ENCODE measurements at regions not wholly inside any gene's neighbourhood (a gene's known extent, or its start where the extent isn't known, plus 50 kb on each side); places are given as distances from the start of the nearest gene placed in this dataset.
"Not testable (repeated sequence)": the region's sequence is repeated elsewhere in the genome, so short reads cannot be mapped to it uniquely, and the experiment has no call there.

GRCh38 chr18:76613755-76614120, 118.7 kb upstream of the ZNF516 start:
- Mint-ChIP-seq H3K27ac (no peak overlapping the region), H3K27me3 (ENCODE audit: low read depth in 3 of 3) (peaks cover 4 to 6% (median 4%) of the 10 kb centered on the region in 3 donors), H3K4me3 (no peak overlapping the region), H3K9me3 (no peaks in the 10 kb centered on the region), H3K4me1 (no peaks in the 10 kb centered on the region), H3K36me3 (no peaks in the 10 kb centered on the region)
- DNase-seq = no peak

- Mint-ChIP-seq H3K9me3 (no peaks in the 10 kb centered on the region), H3K36me3 (no peaks in the 10 kb centered on the region), H3K4me1 (no peaks in the 10 kb centered on the region), H3K27ac (no peak overlapping the region), H3K4me3 (no peak overlapping the region), H3K27me3 (ENCODE audit: low read depth in 3 of 3) (peaks cover 4% of the 10 kb centered on the region in 3 donors)
- no peak for DNase-seq
Observed at GRCh38 chr18:76613053-76613754, 118.2 kb upstream of the ZNF516 start.

GRCh38 chr18:76611750-76612045, 116.7 kb upstream of the ZNF516 start:
- H3K9me3 Mint-ChIP-seq; H3K4me3 Mint-ChIP-seq; H3K36me3 Mint-ChIP-seq; H3K4me1 Mint-ChIP-seq; DNase-seq; H3K27me3 Mint-ChIP-seq (ENCODE audit: low read depth in 3 of 3); H3K27ac Mint-ChIP-seq: not testable (repeated sequence)

GRCh38 chr18:76610933-76611749, 116.1 kb upstream of the ZNF516 start:
- H3K27me3 Mint-ChIP-seq (ENCODE audit: low read depth in 3 of 3) = peaks cover 4 to 8% (median 6%) of the 10 kb centered on the region in 3 donors
- DNase-seq = no peak
- H3K9me3 Mint-ChIP-seq = no peaks in the 10 kb centered on the region
- H3K4me1 Mint-ChIP-seq = no peaks in the 10 kb centered on the region
- no peak overlapping the region for H3K27ac Mint-ChIP-seq
- no peaks in the 10 kb centered on the region for H3K36me3 Mint-ChIP-seq
- H3K4me3 Mint-ChIP-seq = no peak overlapping the region

- no peaks in the 10 kb centered on the region for H3K4me1 Mint-ChIP-seq
- peaks cover 4 to 8% (median 4%) of the 10 kb centered on the region in 3 donors for H3K27me3 Mint-ChIP-seq (ENCODE audit: low read depth in 3 of 3)
- DNase-seq = no peak
- no peaks in the 10 kb centered on the region for H3K9me3 Mint-ChIP-seq
- no peak overlapping the region for H3K4me3 Mint-ChIP-seq
- H3K36me3 Mint-ChIP-seq = no peaks in the 10 kb centered on the region
- no peak overlapping the region for H3K27ac Mint-ChIP-seq
Observed at GRCh38 chr18:76610012-76610411, 115.0 kb upstream of the ZNF516 start.

- no peaks in the 10 kb centered on the region for H3K9me3 Mint-ChIP-seq
- no peak overlapping the region for H3K27ac Mint-ChIP-seq
- no peaks in the 10 kb centered on the region for H3K36me3 Mint-ChIP-seq
- H3K4me3 Mint-ChIP-seq = no peak overlapping the region
- no peaks in the 10 kb centered on the region for H3K4me1 Mint-ChIP-seq
- no peak for DNase-seq
- peaks cover 2 to 4% (median 4%) of the 10 kb centered on the region in 3 donors for H3K27me3 Mint-ChIP-seq (ENCODE audit: low read depth in 3 of 3)
Observed at GRCh38 chr18:76605341-76605929, 110.4 kb upstream of the ZNF516 start.

- H3K4me3 Mint-ChIP-seq = no peak overlapping the region
- H3K36me3 Mint-ChIP-seq = no peaks in the 10 kb centered on the region
- H3K27me3 Mint-ChIP-seq (ENCODE audit: low read depth in 3 of 3) = peaks cover 0 to 4% (median 4%) of the 10 kb centered on the region in 3 donors
- DNase-seq = no peak
- H3K27ac Mint-ChIP-seq = no peak overlapping the region
- H3K9me3 Mint-ChIP-seq = no peaks in the 10 kb centered on the region
- no peaks in the 10 kb centered on the region for H3K4me1 Mint-ChIP-seq
Observed at GRCh38 chr18:76604935-76605240, 109.8 kb upstream of the ZNF516 start.

- Mint-ChIP-seq H3K27me3 (ENCODE audit: low read depth in 3 of 3) (peaks cover 0 to 4% (median 4%) of the 10 kb centered on the region in 3 donors), H3K4me3 (no peak overlapping the region), H3K9me3 (no peaks in the 10 kb centered on the region), H3K4me1 (no peaks in the 10 kb centered on the region), H3K36me3 (no peaks in the 10 kb centered on the region), H3K27ac (no peak overlapping the region)
- DNase-seq = no peak
Observed at GRCh38 chr18:76604108-76604934, 109.3 kb upstream of the ZNF516 start.

GRCh38 chr18:76602191-76602590, 107.1 kb upstream of the ZNF516 start:
- H3K4me1 Mint-ChIP-seq = peaks cover 5 to 6% of the 10 kb centered on the region in 2 donors
- peaks cover 0 to 6% (median 4%) of the 10 kb centered on the region in 3 donors for H3K27me3 Mint-ChIP-seq (ENCODE audit: low read depth in 3 of 3)
- H3K27ac Mint-ChIP-seq = no peak overlapping the region
- no peak for DNase-seq
- no peaks in the 10 kb centered on the region for H3K36me3 Mint-ChIP-seq
- no peak overlapping the region for H3K4me3 Mint-ChIP-seq
- no peaks in the 10 kb centered on the region for H3K9me3 Mint-ChIP-seq

- not testable (repeated sequence) for H3K4me3 Mint-ChIP-seq; DNase-seq; H3K9me3 Mint-ChIP-seq; H3K27ac Mint-ChIP-seq; H3K4me1 Mint-ChIP-seq; H3K36me3 Mint-ChIP-seq; H3K27me3 Mint-ChIP-seq (ENCODE audit: low read depth in 3 of 3)
Observed at GRCh38 chr18:76600076-76600475, 105.0 kb upstream of the ZNF516 start.

- Mint-ChIP-seq H3K4me1 (peaks cover 5 to 6% of the 10 kb centered on the region in 2 donors), H3K27ac (no peak overlapping the region), H3K4me3 (no peak overlapping the region)
Observed at GRCh38 chr18:76594966-76595365, 99.9 kb upstream of the ZNF516 start.

GRCh38 chr18:76593843-76594242, 98.8 kb upstream of the ZNF516 start:
- Mint-ChIP-seq H3K4me1 (peaks cover 5 to 7% of the 10 kb centered on the region in 2 donors), H3K9me3 (peaks cover 0 to 2% (median 0%) of the 10 kb centered on the region in 6 donors), H3K27ac (no peak overlapping the region), H3K4me3 (no peak overlapping the region), H3K36me3 (no peaks in the 10 kb centered on the region), H3K27me3 (ENCODE audit: low read depth in 3 of 3) (peaks cover 6 to 20% (median 9%) of the 10 kb centered on the region in 3 donors)
- DNase-seq = no peak

More at GRCh38 chr18:76594966-76595365, 99.9 kb upstream of the ZNF516 start:
- Mint-ChIP-seq H3K36me3 (no peaks in the 10 kb centered on the region), H3K27me3 (ENCODE audit: low read depth in 3 of 3) (peaks cover 6 to 19% (median 9%) of the 10 kb centered on the region in 3 donors), H3K9me3 (peaks cover 0 to 2% (median 0%) of the 10 kb centered on the region in 6 donors)
- DNase-seq = no peak

- DNase-seq = no peak
- Mint-ChIP-seq H3K4me1 (peaks cover 10 to 11% of the 10 kb centered on the region in 2 donors), H3K4me3 (no peak overlapping the region), H3K36me3 (no peaks in the 10 kb centered on the region), H3K9me3 (peaks cover 0 to 2% (median 0%) of the 10 kb centered on the region in 6 donors), H3K27ac (no peak overlapping the region), H3K27me3 (ENCODE audit: low read depth in 3 of 3) (peaks cover 6 to 23% (median 11%) of the 10 kb centered on the region in 3 donors)
Observed at GRCh38 chr18:76592981-76593381, 97.9 kb upstream of the ZNF516 start.

GRCh38 chr18:76592096-76592495, 97.1 kb upstream of the ZNF516 start:
- Mint-ChIP-seq H3K27me3 (ENCODE audit: low read depth in 3 of 3) (peaks cover 6 to 23% (median 11%) of the 10 kb centered on the region in 3 donors), H3K36me3 (no peaks in the 10 kb centered on the region), H3K9me3 (peaks cover 0 to 2% (median 0%) of the 10 kb centered on the region in 6 donors)

More at GRCh38 chr18:76592096-76592495, 97.1 kb upstream of the ZNF516 start:
- H3K4me3 Mint-ChIP-seq = no peak overlapping the region
- no peak for DNase-seq
- H3K4me1 Mint-ChIP-seq = peaks cover 10 to 11% of the 10 kb centered on the region in 2 donors
- H3K27ac Mint-ChIP-seq = no peak overlapping the region
